Gastroesophageal sphincter (tissue), 3 donors: ENCODE measurements at regions not wholly inside any gene's neighbourhood (a gene's known extent, or its start where the extent isn't known, plus 50 kb on each side); places are given as distances from the start of the nearest gene placed in this dataset.

Experiments
- CTCF ChIP-seq, 4 experiments: fragments of 200-600 bp in 2 of 4; fragments of 450-650 bp in 2 of 4; sonication (generic) in 1 of 4; IDR thresholded peaks; one replicate each; pipeline ENCODE4 v1.5.1; 2017 to 2019; ENCODE audit warnings: antibody characterized with exemption in 4 of 4, mild to moderate bottlenecking in 2 of 4, moderate library complexity in 2 of 4
- POLR2A ChIP-seq, 2 donors: fragments of 450-650 bp; IDR thresholded peaks; one replicate each; pipeline ENCODE4 v1.6.1; 2017; ENCODE audit warnings: antibody characterized with exemption in 2 of 2, mild to moderate bottlenecking in 2 of 2, moderate library complexity in 1 of 2

GRCh38 chrX:82589410-82589809 lies 918.7 kb upstream of the POU3F4 start:
- TF ChIP-seq POLR2A (IDR thresholded peaks at IDR 0.05) (no peak), CTCF (IDR thresholded peaks at IDR 0.05) (no peak)
